ENCODE measurements at regions not wholly inside any gene's neighbourhood (a gene's known extent, or its start where the extent isn't known, plus 50 kb on each side); places are given as distances from the start of the nearest gene placed in this dataset.

DNA sequence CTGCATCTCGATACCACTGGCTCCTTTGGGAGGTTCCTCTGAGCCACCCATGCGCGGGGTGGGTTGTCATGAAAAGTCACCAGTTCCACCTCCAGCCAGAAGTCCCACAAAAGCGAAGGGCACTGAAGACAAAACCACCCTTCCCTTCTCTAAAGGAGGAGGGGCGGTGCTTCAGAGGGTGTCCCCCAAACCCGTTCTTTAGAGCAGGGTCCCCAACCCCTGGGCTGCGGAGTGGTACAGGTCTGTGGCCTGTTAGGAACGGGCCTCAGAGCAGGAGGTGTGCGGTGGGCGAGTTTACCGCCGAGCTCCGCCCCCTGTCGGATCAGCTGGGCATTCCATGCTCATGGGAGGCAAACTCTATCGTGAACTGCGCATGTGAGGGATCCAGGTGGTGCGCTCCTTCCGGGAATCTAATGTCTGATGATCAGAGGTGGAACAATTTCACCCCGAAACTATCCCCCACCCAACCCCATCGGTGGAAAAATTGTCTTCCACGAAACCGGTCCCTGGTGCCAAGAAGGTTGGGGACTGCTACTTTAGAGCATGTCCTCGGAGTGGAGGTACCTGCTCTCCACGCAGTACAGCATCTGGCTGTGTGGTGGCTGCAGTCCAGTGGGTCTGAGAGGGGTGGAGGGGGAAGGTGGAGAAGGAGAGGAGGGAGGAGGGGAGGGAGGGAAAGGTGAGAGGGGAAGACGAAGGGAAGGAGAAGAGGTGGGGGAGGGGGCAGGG lies 72.9 kb upstream of the SEPTIN5 start (continued):
- no peak for TF ChIP-seq ZNF609 (CRISPR knock-in tag; IDR thresholded peaks at IDR 0.05; ENCODE audit: borderline replicate concordance)
- peak in 1 of 2 experiments; percentile 56; a peak in 1 of 4 replicates for TF ChIP-seq KDM4B (IDR thresholded peaks at IDR 0.05; ENCODE audit: borderline replicate concordance in 2 of 2, low read depth in 1 of 2)
- TF ChIP-seq ARID3B (CRISPR knock-in tag; IDR thresholded peaks at IDR 0.05; ENCODE audit: borderline replicate concordance), result no peak
- TF ChIP-seq REST (IDR thresholded peaks at IDR 0.05; ENCODE audit: borderline replicate concordance), result peak; percentile 41; the same call in 1 of the 2 replicates
- TF ChIP-seq REST (CRISPR knock-in tag; IDR thresholded peaks at IDR 0.05; ENCODE audit: low read depth), result no peak
- TF ChIP-seq, protein P1, sequence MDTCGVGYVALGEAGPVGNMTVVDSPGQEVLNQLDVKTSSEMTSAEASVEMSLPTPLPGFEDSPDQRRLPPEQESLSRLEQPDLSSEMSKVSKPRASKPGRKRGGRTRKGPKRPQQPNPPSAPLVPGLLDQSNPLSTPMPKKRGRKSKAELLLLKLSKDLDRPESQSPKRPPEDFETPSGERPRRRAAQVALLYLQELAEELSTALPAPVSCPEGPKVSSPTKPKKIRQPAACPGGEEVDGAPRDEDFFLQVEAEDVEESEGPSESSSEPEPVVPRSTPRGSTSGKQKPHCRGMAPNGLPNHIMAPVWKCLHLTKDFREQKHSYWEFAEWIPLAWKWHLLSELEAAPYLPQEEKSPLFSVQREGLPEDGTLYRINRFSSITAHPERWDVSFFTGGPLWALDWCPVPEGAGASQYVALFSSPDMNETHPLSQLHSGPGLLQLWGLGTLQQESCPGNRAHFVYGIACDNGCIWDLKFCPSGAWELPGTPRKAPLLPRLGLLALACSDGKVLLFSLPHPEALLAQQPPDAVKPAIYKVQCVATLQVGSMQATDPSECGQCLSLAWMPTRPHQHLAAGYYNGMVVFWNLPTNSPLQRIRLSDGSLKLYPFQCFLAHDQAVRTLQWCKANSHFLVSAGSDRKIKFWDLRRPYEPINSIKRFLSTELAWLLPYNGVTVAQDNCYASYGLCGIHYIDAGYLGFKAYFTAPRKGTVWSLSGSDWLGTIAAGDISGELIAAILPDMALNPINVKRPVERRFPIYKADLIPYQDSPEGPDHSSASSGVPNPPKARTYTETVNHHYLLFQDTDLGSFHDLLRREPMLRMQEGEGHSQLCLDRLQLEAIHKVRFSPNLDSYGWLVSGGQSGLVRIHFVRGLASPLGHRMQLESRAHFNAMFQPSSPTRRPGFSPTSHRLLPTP (IDR thresholded peaks at IDR 0.05; ENCODE audit: borderline replicate concordance, extremely low read depth, insufficient read length), result no peak
- TF ChIP-seq RAD51 (IDR thresholded peaks at IDR 0.05; ENCODE audit: borderline replicate concordance, low read depth), result peak; percentile 44; the same call in 1 of the 2 replicates
- no peak for TF ChIP-seq DPF2 (IDR thresholded peaks at IDR 0.05)
